T1000 (cell line): ENCODE measurements at regions not wholly inside any gene's neighbourhood (a gene's known extent, or its start where the extent isn't known, plus 50 kb on each side); places are given as distances from the start of the nearest gene placed in this dataset.
"Not testable (repeated sequence)": the region's sequence is repeated elsewhere in the genome, so short reads cannot be mapped to it uniquely, and the experiment has no call there.

ENCODE experiments used
- DNase-seq: peaks from one replicate; lab custom pipeline; 2025; ENCODE audit warnings: mixed read lengths; lab: John Stamatoyannopoulos, UW

GRCh38 chr11:86147004-86147403, 78.1 kb upstream of the PICALM start:
- DNase-seq = no peak

GRCh38 chr11:86145439-86146156, 76.7 kb upstream of the PICALM start:
- DNase-seq = no peak

- no peak for DNase-seq
Observed at GRCh38 chr11:86144846-86145245, 76.0 kb upstream of the PICALM start.

- DNase-seq = not testable (repeated sequence)
Observed at GRCh38 chr11:86144087-86144486, 75.2 kb upstream of the PICALM start.

- no peak for DNase-seq
Observed at GRCh38 chr11:86143087-86144030, 74.5 kb upstream of the PICALM start.

GRCh38 chr11:86142170-86142569, 73.3 kb upstream of the PICALM start:
- DNase-seq = no peak

- DNase-seq = no peak
Observed at GRCh38 chr11:86141727-86142126, 72.8 kb upstream of the PICALM start.

GRCh38 chr11:86140334-86140990, 71.6 kb upstream of the PICALM start:
- DNase-seq = no peak

GRCh38 chr11:86138958-86139357, 70.1 kb upstream of the PICALM start:
- DNase-seq = no peak

GRCh38 chr11:86136538-86136937, 67.7 kb upstream of the PICALM start:
- DNase-seq = no peak

- no peak for DNase-seq
Observed at GRCh38 chr11:86135319-86135714, 66.4 kb upstream of the PICALM start.

- no peak for DNase-seq
Observed at GRCh38 chr11:86134580-86135318, 65.9 kb upstream of the PICALM start.

GRCh38 chr11:86132667-86133249, 63.9 kb upstream of the PICALM start:
- DNase-seq = no peak

- DNase-seq = no peak
Observed at GRCh38 chr11:86129740-86130540, 61.1 kb upstream of the PICALM start.

GRCh38 chr11:86128914-86129313, 60.0 kb upstream of the PICALM start:
- no peak for DNase-seq

- DNase-seq = no peak
Observed at GRCh38 chr11:86126862-86127261, 58.0 kb upstream of the PICALM start.

GRCh38 chr11:86124251-86125233, 55.7 kb upstream of the PICALM start:
- no peak for DNase-seq

GRCh38 chr11:86122773-86123172, 53.9 kb upstream of the PICALM start:
- DNase-seq = no peak

- DNase-seq = no peak
Observed at GRCh38 chr11:86120807-86121206, 51.9 kb upstream of the PICALM start.
